ENCODE measurements at regions not wholly inside any gene's neighbourhood (a gene's known extent, or its start where the extent isn't known, plus 50 kb on each side); places are given as distances from the start of the nearest gene placed in this dataset.
A peak's percentile ranks its signal among the peaks of the same experiment; 100 is the strongest.

DNA sequence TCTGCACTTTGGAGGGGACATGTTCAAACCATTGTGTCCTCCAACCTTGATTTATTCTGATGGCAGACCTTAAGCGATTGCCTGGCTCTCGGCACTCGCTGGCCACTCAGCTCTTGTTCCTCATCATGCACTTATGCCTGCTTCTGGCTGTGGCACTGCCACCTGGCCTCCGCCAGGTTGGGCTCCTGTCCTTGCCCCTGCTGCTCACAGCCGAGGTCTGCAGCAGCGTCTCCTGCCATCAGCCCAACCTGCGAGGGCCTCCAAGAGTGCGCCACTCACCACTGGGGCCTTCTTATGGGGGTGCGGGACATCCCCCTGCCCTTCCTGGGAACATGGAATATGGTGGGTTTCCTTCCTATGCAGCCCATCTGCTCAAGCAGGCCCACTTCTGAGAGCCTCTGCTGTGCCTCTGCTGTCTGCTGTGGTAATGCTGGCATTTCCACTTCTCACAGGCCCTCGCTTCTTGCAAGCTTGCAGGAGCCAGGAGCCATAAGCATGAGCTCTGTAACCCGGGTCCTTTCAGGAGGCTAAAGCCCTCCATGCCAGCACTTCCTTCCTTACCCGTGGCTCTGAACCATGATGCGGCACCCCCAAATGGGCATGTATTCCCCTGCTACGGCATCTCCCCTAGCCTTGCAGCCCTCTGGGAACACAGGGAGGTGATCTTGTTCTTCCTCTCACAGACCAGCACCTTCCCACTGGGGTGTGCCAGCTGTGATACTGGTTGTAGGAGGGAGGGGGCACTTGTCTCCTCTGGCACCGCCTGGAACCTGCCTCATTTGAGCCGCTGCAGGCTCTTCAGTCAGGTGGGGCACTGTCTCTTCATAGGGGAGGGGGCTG lies 58.6 kb upstream of the HS6ST1 start:
- peak overlapping the region; percentile 46 to 70 for H3K27ac ChIP-seq
- no peak overlapping the region for H3K4me3 ChIP-seq
- intact Hi-C loops (cut with DNase I; ENCODE audit: low total_unique reads): no loop called here
- 72 to 79% methylated on average over 16 of the region's 16 CpGs for WGBS, 2 donors
- peak; percentile 25 for DNase-seq
- no peaks in the 10 kb centered on the region for H3K9me3 ChIP-seq
- H3K4me1 ChIP-seq: peaks cover 52% of the 10 kb centered on the region
- TF ChIP-seq CTCF (IDR thresholded peaks at IDR 0.05) (no peak), POLR2A (IDR thresholded peaks at IDR 0.05) (no peak)
- no peaks in the 10 kb centered on the region for H3K36me3 ChIP-seq (ENCODE audit: low read depth, missing control alignments)
- H3K27me3 ChIP-seq: no peaks in the 10 kb centered on the region

GRCh38 chr2:128378231-128379020 lies 59.8 kb upstream of the HS6ST1 start:
- intact Hi-C loops (cut with DNase I; ENCODE audit: low total_unique reads): no loop called here
- peaks cover 52% of the 10 kb centered on the region for H3K4me1 ChIP-seq
- no peaks in the 10 kb centered on the region for H3K27me3 ChIP-seq
- no peak overlapping the region for H3K4me3 ChIP-seq
- no peaks in the 10 kb centered on the region for H3K36me3 ChIP-seq (ENCODE audit: low read depth, missing control alignments)
- DNase-seq: no peak
- H3K9me3 ChIP-seq: no peaks in the 10 kb centered on the region
- H3K27ac ChIP-seq: peak overlapping the region; percentile 46 to 70
- 63 to 64% methylated on average over 9 to 16 of the region's 16 CpGs for WGBS, 2 donors
- TF ChIP-seq CTCF (IDR thresholded peaks at IDR 0.05) (no peak), POLR2A (IDR thresholded peaks at IDR 0.05) (no peak)

DNA sequence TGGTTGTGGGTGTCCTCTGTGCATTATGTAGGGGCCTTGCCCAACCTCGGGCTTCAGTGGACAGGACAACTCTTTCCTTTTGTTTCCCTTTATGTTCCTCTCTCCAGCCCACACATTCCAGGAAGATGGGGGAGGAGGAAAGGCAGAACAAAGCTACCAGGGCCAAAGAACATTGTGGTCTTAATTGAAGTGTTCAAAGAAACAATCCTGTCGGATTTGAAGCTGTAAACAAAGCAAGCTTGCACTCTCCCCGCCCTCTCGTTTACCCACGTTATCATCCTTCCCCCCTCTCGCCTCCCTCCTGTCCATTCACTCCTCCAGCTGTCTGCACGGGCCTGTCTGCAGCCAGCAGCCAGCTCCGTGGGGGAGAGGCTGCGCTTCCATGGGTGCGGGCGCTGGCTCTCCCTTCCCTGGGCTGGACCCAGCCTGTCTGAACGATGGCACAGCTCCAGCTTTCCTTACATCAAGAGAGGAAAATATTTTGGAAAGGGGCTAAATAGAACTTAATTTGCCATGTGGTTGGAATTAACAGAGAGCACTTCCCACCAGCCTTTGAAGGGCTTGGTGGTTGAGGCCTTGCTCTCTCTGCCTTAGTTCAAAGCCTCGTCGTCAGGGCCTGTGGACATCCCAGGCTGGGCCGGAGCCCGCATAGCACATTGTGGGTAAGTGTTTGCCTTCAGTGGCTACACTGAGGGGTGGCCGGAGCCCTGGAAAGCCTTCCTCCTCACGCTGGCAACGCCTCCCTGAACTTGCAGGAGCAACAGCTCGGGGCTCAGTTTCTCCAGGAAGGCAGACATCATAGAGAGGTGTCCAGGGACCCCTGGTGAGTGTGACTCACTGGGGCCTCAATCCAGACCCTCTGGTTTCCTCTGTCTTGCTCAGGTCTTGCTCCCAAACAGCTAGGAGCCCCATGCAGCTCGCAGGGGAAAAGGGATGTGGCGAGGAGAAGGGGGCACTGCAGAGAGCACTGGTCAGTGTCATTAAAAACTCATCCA lies 60.6 kb upstream of the HS6ST1 start:
- peaks cover 52% of the 10 kb centered on the region for H3K4me1 ChIP-seq
- 32 to 50% methylated on average over 17 to 22 of the region's 22 CpGs for WGBS, 2 donors
- TF ChIP-seq CTCF (IDR thresholded peaks at IDR 0.05) (no peak), POLR2A (IDR thresholded peaks at IDR 0.05) (no peak)
- peak; percentile 94 for DNase-seq
- H3K9me3 ChIP-seq: no peaks in the 10 kb centered on the region
- peak overlapping the region; percentile 46 to 70 for H3K27ac ChIP-seq
- no peak overlapping the region for H3K4me3 ChIP-seq
- H3K27me3 ChIP-seq: no peaks in the 10 kb centered on the region
- intact Hi-C loops (cut with DNase I; ENCODE audit: low total_unique reads): no loop called here
- no peaks in the 10 kb centered on the region for H3K36me3 ChIP-seq (ENCODE audit: low read depth, missing control alignments)

- H3K4me1 ChIP-seq: peaks cover 52% of the 10 kb centered on the region
These were observed 61.6 kb upstream of the HS6ST1 start for GRCh38 chr2:128380061-128380889.

More at GRCh38 chr2:128380061-128380889, 61.6 kb upstream of the HS6ST1 start:
- Histone ChIP-seq H3K4me3 (no peak overlapping the region), H3K27ac (peak overlapping the region; percentile 46 to 61), H3K9me3 (no peaks in the 10 kb centered on the region), H3K27me3 (no peaks in the 10 kb centered on the region), H3K36me3 (ENCODE audit: low read depth, missing control alignments) (no peaks in the 10 kb centered on the region)
- intact Hi-C loops (cut with DNase I; ENCODE audit: low total_unique reads): no loop called here
- 87 to 89% methylated on average over 19 to 27 of the region's 27 CpGs for WGBS, 2 donors
- DNase-seq: peak; percentile 14
- no peak for TF ChIP-seq CTCF (IDR thresholded peaks at IDR 0.05)
- no peak for TF ChIP-seq POLR2A (IDR thresholded peaks at IDR 0.05)

All from testis (tissue), 2 donors.